ENCODE measurements at regions not wholly inside any gene's neighbourhood (a gene's known extent, or its start where the extent isn't known, plus 50 kb on each side); places are given as distances from the start of the nearest gene placed in this dataset.

GRCh38 chr12:75599061-75599460 is 87.7 kb upstream of the KRR1 start:
- ATAC-seq (no peak), DNase-seq (no peak)
- no peaks in the 10 kb centered on the region for H3K9me3 ChIP-seq
- H3K36me3 ChIP-seq (ENCODE audit: low read depth): no peaks in the 10 kb centered on the region
- intact Hi-C loops (cut with DNase I, micrococcal nuclease): no loop called here
- TF ChIP-seq CTCF (IDR thresholded peaks at IDR 0.05): no peak
- no peaks in the 10 kb centered on the region for H3K4me1 ChIP-seq (ENCODE audit: low read depth)
- no peak overlapping the region for H3K4me3 ChIP-seq

GRCh38 chr12:75596406-75596805 is 85.0 kb upstream of the KRR1 start:
- TF ChIP-seq CTCF (IDR thresholded peaks at IDR 0.05): no peak
- Histone ChIP-seq H3K36me3 (ENCODE audit: low read depth) (no peaks in the 10 kb centered on the region), H3K4me1 (ENCODE audit: low read depth) (no peaks in the 10 kb centered on the region), H3K4me3 (no peak overlapping the region), H3K9me3 (no peaks in the 10 kb centered on the region)
- no peak for ATAC-seq
- DNase-seq: no peak
- intact Hi-C loops (cut with DNase I, micrococcal nuclease): no loop called here

DNA sequence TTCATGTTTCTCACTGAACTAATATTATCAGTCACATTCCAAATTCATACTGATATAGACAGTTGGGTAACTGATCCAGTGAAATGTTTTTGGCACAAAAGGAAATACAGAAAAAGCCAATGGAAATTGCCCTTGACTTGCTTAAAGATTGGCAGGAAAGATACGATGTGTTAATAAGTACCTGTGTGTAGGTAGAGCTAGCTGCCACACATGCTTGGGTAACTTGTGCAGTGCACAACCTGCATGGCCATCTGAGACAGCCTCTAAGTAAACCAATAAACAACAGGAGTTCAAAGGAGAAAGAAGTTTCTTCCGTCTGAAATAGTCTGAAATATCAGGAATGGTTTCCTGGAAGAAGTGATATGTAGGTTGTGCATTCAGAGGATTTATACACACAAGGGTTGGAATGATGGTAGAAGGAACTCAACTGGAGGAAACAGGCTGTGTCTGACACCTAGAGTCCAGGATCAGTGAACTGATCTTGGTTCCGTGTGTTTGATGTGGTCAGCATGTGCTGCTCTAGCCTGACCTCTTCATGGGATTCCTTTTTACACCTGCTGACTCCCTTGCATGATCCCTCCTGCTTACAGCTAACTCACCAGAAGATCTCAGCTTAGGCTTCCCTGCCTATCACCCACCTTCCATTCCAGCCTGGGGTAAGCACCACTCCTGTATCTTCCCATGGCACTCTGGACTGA is 81.4 kb upstream of the KRR1 start:
- no peak for DNase-seq
- TF ChIP-seq CTCF (IDR thresholded peaks at IDR 0.05): no peak
- no peaks in the 10 kb centered on the region for H3K9me3 ChIP-seq
- no peaks in the 10 kb centered on the region for H3K36me3 ChIP-seq (ENCODE audit: low read depth)
- no peak overlapping the region for H3K4me3 ChIP-seq
- intact Hi-C loops (cut with DNase I, micrococcal nuclease): no loop called here
- no peak for ATAC-seq
- H3K4me1 ChIP-seq (ENCODE audit: low read depth): no peaks in the 10 kb centered on the region

DNA sequence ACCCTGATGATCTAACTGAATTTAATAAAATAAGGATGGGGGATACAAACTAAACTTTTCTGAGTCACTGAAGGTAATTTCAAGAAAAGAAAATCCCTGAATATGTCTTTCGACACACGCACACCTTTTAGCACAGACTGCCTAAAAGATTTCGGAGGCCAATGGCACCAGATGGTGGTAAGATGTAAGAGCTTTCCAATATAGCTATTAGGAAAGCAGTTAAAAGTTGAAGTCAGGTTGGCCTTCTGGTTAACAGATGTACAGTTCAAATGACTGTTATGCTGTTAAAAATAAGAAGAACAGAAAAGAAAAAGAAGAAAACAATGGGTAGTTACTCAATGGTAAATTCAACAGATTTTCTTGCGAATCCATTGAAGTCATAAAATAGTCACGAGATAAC is 80.7 kb upstream of the KRR1 start:
- intact Hi-C loops (cut with DNase I, micrococcal nuclease): no loop called here
- no peaks in the 10 kb centered on the region for H3K4me1 ChIP-seq (ENCODE audit: low read depth)
- no peaks in the 10 kb centered on the region for H3K36me3 ChIP-seq (ENCODE audit: low read depth)
- H3K9me3 ChIP-seq: no peaks in the 10 kb centered on the region
- ATAC-seq: no peak
- no peak overlapping the region for H3K4me3 ChIP-seq
- DNase-seq: no peak
- no peak for TF ChIP-seq CTCF (IDR thresholded peaks at IDR 0.05)

- no peaks in the 10 kb centered on the region for H3K9me3 ChIP-seq
- ATAC-seq (no peak), DNase-seq (no peak)
- no peaks in the 10 kb centered on the region for H3K4me1 ChIP-seq (ENCODE audit: low read depth)
- H3K36me3 ChIP-seq (ENCODE audit: low read depth): no peaks in the 10 kb centered on the region
- TF ChIP-seq CTCF (IDR thresholded peaks at IDR 0.05): no peak
- H3K4me3 ChIP-seq: no peak overlapping the region
- intact Hi-C loops (cut with DNase I, micrococcal nuclease): no loop called here
Measured at GRCh38 chr12:75591628-75592027, 80.2 kb upstream of the KRR1 start.

DNA sequence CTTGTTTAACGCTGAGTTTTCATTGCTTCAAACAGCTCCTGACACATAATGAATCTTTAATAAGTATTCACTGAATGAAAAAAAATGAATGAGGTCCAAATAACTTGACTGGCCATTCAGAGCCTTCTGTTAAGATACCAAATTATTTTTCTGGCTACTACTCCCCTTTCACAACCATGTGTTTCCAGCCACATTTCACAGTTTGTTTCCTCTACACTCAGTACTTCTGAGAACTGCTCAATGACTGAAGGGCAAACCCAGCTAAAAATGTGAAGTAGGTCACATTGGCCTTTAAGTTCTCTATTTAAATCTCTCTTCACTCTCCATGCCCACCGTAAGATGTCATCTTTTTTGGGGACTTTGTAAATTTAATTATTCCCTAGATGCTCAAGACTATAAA is 78.4 kb upstream of the KRR1 start:
- intact Hi-C loops (cut with DNase I, micrococcal nuclease): no loop called here
- no peak for ATAC-seq
- Histone ChIP-seq H3K4me1 (ENCODE audit: low read depth) (no peaks in the 10 kb centered on the region), H3K4me3 (no peak overlapping the region), H3K36me3 (ENCODE audit: low read depth) (no peaks in the 10 kb centered on the region), H3K9me3 (no peaks in the 10 kb centered on the region)
- no peak for DNase-seq
- no peak for TF ChIP-seq CTCF (IDR thresholded peaks at IDR 0.05)

All from mucosa of descending colon (tissue), 3 donors.